ENCODE measurements at regions not wholly inside any gene's neighbourhood (a gene's known extent, or its start where the extent isn't known, plus 50 kb on each side); places are given as distances from the start of the nearest gene placed in this dataset.

DNA sequence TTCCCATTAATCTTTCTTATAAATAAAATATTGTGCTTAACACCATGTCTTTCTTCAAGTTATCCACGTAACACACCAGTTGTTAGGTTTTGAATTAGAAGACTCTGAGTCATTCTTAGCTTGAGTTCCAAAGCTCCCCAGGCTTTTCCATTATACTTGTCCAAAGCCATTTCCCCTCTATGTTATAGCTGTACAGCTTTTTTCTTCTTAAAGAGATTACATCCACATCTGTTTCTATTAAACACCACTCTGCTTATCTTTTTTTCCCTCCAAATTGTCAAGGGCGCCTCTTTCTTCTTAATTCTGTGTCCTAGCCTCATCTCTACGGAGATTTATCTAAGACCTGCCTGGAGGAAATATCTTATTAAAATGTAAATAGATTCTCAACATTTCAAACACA, 139.4 kb upstream of the CPHXL start:
- H3K9ac ChIP-seq (replicated peaks; ENCODE audit: extremely low read depth, insufficient read depth, low read length): no peak overlapping the region
- H3K9me3 ChIP-seq (replicated peaks; ENCODE audit: control insufficient read depth, insufficient read depth, low read length): no peaks in the 10 kb centered on the region
- H3K27me3 ChIP-seq (ENCODE audit: control insufficient read depth in 2 of 2, insufficient read depth in 2 of 2, low read length in 2 of 2): no peaks in the 10 kb centered on the region
- FAIRE-seq (no peak), DNase-seq (ENCODE audit: low read depth, low spot score) (no peak)
- H3K4me1 ChIP-seq (ENCODE audit: control insufficient read depth, extremely low read depth, insufficient read depth, low read length): no peaks in the 10 kb centered on the region
- H3K79me2 ChIP-seq (ENCODE audit: control insufficient read depth, insufficient read depth, low read length): no peaks in the 10 kb centered on the region
- no peaks in the 10 kb centered on the region for H4K20me1 ChIP-seq (replicated peaks; ENCODE audit: control insufficient read depth, extremely low read depth, insufficient read depth, low read length)
- H2AFZ ChIP-seq (ENCODE audit: low read depth, low read length): no peak overlapping the region
- no peak overlapping the region for H3K27ac ChIP-seq (ENCODE audit: insufficient read depth, low read depth, low read length)
- TF ChIP-seq JUN (IDR thresholded peaks at IDR 0.05; ENCODE audit: borderline replicate concordance, insufficient read depth, insufficient read length, low read depth) (no peak), FOS (IDR thresholded peaks at IDR 0.05; ENCODE audit: borderline replicate concordance, insufficient read depth, low read length) (no peak), POLR2A (IDR thresholded peaks at IDR 0.05; ENCODE audit: low read depth, low read length) (no peak), GATA2 (IDR thresholded peaks at IDR 0.05; ENCODE audit: insufficient read depth, insufficient read length, low read depth, low read length) (no peak), POLR2AphosphoS5 (IDR thresholded peaks at IDR 0.05; ENCODE audit: insufficient read depth, low read depth, low read length) (no peak), MYC (IDR thresholded peaks at IDR 0.05; ENCODE audit: low read depth, low read length) (no peak)
- TF ChIP-seq, protein P1, sequence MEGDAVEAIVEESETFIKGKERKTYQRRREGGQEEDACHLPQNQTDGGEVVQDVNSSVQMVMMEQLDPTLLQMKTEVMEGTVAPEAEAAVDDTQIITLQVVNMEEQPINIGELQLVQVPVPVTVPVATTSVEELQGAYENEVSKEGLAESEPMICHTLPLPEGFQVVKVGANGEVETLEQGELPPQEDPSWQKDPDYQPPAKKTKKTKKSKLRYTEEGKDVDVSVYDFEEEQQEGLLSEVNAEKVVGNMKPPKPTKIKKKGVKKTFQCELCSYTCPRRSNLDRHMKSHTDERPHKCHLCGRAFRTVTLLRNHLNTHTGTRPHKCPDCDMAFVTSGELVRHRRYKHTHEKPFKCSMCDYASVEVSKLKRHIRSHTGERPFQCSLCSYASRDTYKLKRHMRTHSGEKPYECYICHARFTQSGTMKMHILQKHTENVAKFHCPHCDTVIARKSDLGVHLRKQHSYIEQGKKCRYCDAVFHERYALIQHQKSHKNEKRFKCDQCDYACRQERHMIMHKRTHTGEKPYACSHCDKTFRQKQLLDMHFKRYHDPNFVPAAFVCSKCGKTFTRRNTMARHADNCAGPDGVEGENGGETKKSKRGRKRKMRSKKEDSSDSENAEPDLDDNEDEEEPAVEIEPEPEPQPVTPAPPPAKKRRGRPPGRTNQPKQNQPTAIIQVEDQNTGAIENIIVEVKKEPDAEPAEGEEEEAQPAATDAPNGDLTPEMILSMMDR (IDR thresholded peaks at IDR 0.05; ENCODE audit: extremely low read depth in 1 of 2, insufficient read depth in 1 of 2, low read depth in 1 of 2, low read length in 2 of 2): no peak
- TF ChIP-seq, protein P2, sequence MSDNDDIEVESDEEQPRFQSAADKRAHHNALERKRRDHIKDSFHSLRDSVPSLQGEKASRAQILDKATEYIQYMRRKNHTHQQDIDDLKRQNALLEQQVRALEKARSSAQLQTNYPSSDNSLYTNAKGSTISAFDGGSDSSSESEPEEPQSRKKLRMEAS (IDR thresholded peaks at IDR 0.05; ENCODE audit: insufficient read depth, insufficient read length): no peak
- BruUV-seq (replicated peaks): no TSS peak
- dilution Hi-C loops (cut with MboI; ENCODE audit: extremely low pct_ligation_motif_present, low sequenced_read_pairs): no loop called here
- no peak overlapping the region for H3K4me3 ChIP-seq (replicated peaks in 1 of 3; ENCODE audit: insufficient read depth in 1 of 3, low read depth in 1 of 3, low read length in 3 of 3)
- intact Hi-C loops (cut with micrococcal nuclease): no loop called here
- no peak overlapping the region for H3K4me2 ChIP-seq (ENCODE audit: insufficient read depth, low read length)
- H3K9me1 ChIP-seq (replicated peaks; ENCODE audit: control insufficient read depth, extremely low read depth, insufficient read depth, low read length): no peaks in the 10 kb centered on the region
- H3K36me3 ChIP-seq (ENCODE audit: control insufficient read depth in 2 of 2, extremely low read depth in 1 of 2, insufficient read depth in 2 of 2, low read length in 2 of 2): no peaks in the 10 kb centered on the region
- POLR2A ChIA-PET: no interaction called here
- CTCF ChIA-PET: no interaction called here

Data from endothelial cell of umbilical vein (primary cell).